Ovary (tissue), 7 donors: ENCODE measurements at regions not wholly inside any gene's neighbourhood (a gene's known extent, or its start where the extent isn't known, plus 50 kb on each side); places are given as distances from the start of the nearest gene placed in this dataset.

Source experiments
- DNase-seq, 5 donors: peaks; one replicate each; pipeline ENCODE4 v3.0.0-alpha.2; 2019 to 2020
- H3K27ac ChIP-seq, 2 donors: fragments of 200-600 bp; one replicate each; pipeline versions ENCODE4 v1.5.1 to v1.8.0; 2019 to 2022
- H3K27me3 ChIP-seq: fragments of 200-600 bp; one replicate; pipeline ENCODE4 v1.8.0; 2022
- H3K36me3 ChIP-seq: fragments of 200-600 bp; sonication (generic); one replicate; pipeline ENCODE4 v1.5.1; 2019
- H3K4me1 ChIP-seq: one replicate; pipeline ENCODE4 v1.8.1; 2013; ENCODE audit warnings: mild to moderate bottlenecking, moderate library complexity; ENCODE audit not compliant: insufficient read depth
- H3K4me3 ChIP-seq: fragments of 200-600 bp; sonication (generic); one replicate; pipeline ENCODE4 v1.5.1; 2017
- H3K9me3 ChIP-seq, 2 donors: fragments of 200-600 bp in 1 of 2; sonication (generic) in 1 of 2; one replicate each; pipeline versions ENCODE4 v1.5.1 to v1.8.1; 2013 to 2019; ENCODE audit warnings: mild to moderate bottlenecking in 1 of 2, moderate library complexity in 1 of 2
- EP300 ChIP-seq: sonication (generic); formaldehyde crosslinking; IDR thresholded peaks from one replicate; pipeline ENCODE4 v1.6.1; 2017; ENCODE audit warnings: antibody characterized with exemption
- POLR2A ChIP-seq: fragments of 450-650 bp; IDR thresholded peaks from one replicate; pipeline ENCODE4 v1.6.1; 2017; ENCODE audit warnings: antibody characterized with exemption, mild to moderate bottlenecking, moderate library complexity
- WGBS, 3 donors: extraction: QIAGEN DNeasy Blood & Tissue Kit in 1 of 3; methylation state at CpG; one replicate each; pipeline versions ENCODE4 v1.1.5 to v1.1.7; 2013 to 2017; 5-methylcytosine and 5-hydroxymethylcytosine counted together
- intact Hi-C, 4 donors: fragments of 100-400 bp; cut with DNase I; formaldehyde crosslinking; loops; one replicate each; pipeline versions ENCODE4 v1.11.0 to v1.15.1; 2022 to 2023
- TF ChIP-seq, protein P1 (sequence below), 3 donors: fragments of 450-650 bp in 2 of 3; fragments of 200-600 bp in 1 of 3; IDR thresholded peaks; one replicate each; pipeline versions ENCODE4 v1.5.1 to v1.8.0; 2016 to 2022; ENCODE audit warnings: antibody characterized with exemption in 3 of 3, mild to moderate bottlenecking in 1 of 3
- donor health status: DM: no; HTN: no; CAD: no; lungs with moderate emphysema.
- donor health status: DM: no; HTN: no; CAD: no.
- donor health status: Bipolar disorder and iron deficiency.
- donor health status: DM: no; HTN: no; CAD: no.
- donor health status: DM: yes; HTN: yes; CAD: no.

- Histone ChIP-seq H3K9me3 (no peaks in the 10 kb centered on the region), H3K4me3 (no peak overlapping the region), H3K36me3 (no peaks in the 10 kb centered on the region), H3K27me3 (no peaks in the 10 kb centered on the region), H3K27ac (no peak overlapping the region), H3K4me1 (no peaks in the 10 kb centered on the region)
- TF ChIP-seq, protein P1, sequence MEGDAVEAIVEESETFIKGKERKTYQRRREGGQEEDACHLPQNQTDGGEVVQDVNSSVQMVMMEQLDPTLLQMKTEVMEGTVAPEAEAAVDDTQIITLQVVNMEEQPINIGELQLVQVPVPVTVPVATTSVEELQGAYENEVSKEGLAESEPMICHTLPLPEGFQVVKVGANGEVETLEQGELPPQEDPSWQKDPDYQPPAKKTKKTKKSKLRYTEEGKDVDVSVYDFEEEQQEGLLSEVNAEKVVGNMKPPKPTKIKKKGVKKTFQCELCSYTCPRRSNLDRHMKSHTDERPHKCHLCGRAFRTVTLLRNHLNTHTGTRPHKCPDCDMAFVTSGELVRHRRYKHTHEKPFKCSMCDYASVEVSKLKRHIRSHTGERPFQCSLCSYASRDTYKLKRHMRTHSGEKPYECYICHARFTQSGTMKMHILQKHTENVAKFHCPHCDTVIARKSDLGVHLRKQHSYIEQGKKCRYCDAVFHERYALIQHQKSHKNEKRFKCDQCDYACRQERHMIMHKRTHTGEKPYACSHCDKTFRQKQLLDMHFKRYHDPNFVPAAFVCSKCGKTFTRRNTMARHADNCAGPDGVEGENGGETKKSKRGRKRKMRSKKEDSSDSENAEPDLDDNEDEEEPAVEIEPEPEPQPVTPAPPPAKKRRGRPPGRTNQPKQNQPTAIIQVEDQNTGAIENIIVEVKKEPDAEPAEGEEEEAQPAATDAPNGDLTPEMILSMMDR (IDR thresholded peaks at IDR 0.05), result no peak
- TF ChIP-seq EP300 (no peak), POLR2A (no peak)
- intact Hi-C loops, result no loop called here
- WGBS, 3 donors, result 82 to 87% (median 83%) methylated on average over 6 of the region's 6 CpGs
- no peak for DNase-seq
These were observed 191.5 kb downstream of the SLC7A11 start for GRCh38 chr4:138050601-138051000.

GRCh38 chr4:138049355-138049754 is 192.8 kb downstream of the SLC7A11 start:
- WGBS, 3 donors, result 90 to 93% (median 91%) methylated on average over 5 of the region's 5 CpGs
- no peaks in the 10 kb centered on the region for H3K27me3 ChIP-seq
- H3K4me3 ChIP-seq, result no peak overlapping the region
- intact Hi-C loops, result loop anchor here in 1 of 4 donors (10.0 kb wide), 1 partner anchor 635 kb away; no protein-coding TSS in a partner anchor
- H3K9me3 ChIP-seq, result no peaks in the 10 kb centered on the region
- no peak for DNase-seq
- no peaks in the 10 kb centered on the region for H3K4me1 ChIP-seq
- H3K27ac ChIP-seq, result no peak overlapping the region
- no peaks in the 10 kb centered on the region for H3K36me3 ChIP-seq
- TF ChIP-seq EP300 (no peak), POLR2A (no peak)
- TF ChIP-seq, protein P1 (IDR thresholded peaks at IDR 0.05), result no peak

DNA sequence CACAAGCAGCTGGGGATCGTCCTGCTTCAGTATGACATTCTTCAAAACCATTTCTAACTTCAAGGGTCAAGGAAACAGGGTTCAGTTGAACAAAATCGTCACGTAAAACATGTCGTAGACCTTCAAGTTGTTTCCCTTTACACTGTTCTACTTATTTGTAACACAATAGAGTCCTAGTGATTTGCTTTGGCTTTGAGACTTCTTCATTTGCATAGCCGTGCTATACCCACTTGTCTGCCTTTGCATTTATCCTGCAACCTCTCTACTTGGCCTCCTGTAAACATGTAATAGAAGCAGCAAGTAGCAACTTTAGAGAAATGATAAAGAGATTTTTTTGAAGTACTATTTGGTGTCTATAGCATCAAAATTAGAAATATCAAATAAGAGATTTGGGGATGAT is 194.9 kb downstream of the SLC7A11 start:
- Histone ChIP-seq H3K9me3 (no peaks in the 10 kb centered on the region), H3K36me3 (no peaks in the 10 kb centered on the region), H3K4me3 (no peak overlapping the region), H3K4me1 (no peaks in the 10 kb centered on the region), H3K27me3 (no peaks in the 10 kb centered on the region), H3K27ac (no peak overlapping the region)
- no peak for TF ChIP-seq EP300
- TF ChIP-seq POLR2A, result no peak
- TF ChIP-seq, protein P1 (IDR thresholded peaks at IDR 0.05), result no peak
- DNase-seq, result no peak
- intact Hi-C loops, result loop anchor here in 1 of 4 donors (10.0 kb wide), 1 partner anchor 638 kb away; no protein-coding TSS in a partner anchor
- 36 to 46% (median 42%) methylated on average over 5 of the region's 5 CpGs for WGBS, 3 donors

DNA sequence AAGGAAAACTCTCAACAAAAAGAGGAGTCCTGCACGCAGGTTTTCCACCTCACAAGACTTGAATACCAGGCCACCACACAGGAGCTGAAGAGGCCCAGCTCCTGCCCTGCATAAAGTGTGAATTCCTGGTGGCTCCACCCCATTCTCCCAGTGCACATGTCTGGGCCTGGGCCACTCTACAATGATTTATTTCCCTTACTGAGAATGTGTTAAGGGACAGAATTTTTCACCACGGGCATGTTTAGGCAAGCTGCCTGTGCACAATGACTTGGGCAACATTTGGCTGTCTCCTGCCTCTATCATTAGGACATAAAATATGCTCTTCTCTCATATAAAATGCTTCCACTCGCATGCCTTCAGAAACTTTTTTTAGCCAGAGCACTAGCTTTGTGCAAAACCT is 197.1 kb downstream of the SLC7A11 start:
- no peaks in the 10 kb centered on the region for H3K27me3 ChIP-seq
- no peaks in the 10 kb centered on the region for H3K4me1 ChIP-seq
- WGBS, 3 donors, result 65 to 70% (median 68%) methylated on average over 3 of the region's 3 CpGs
- no peak for DNase-seq
- H3K4me3 ChIP-seq, result no peak overlapping the region
- H3K27ac ChIP-seq, result no peak overlapping the region
- TF ChIP-seq, protein P1 (IDR thresholded peaks at IDR 0.05), result no peak
- TF ChIP-seq POLR2A (no peak), EP300 (no peak)
- H3K36me3 ChIP-seq, result no peaks in the 10 kb centered on the region
- H3K9me3 ChIP-seq, result no peaks in the 10 kb centered on the region
- intact Hi-C loops, result loop anchor here in 1 of 4 donors (10.0 kb wide), 1 partner anchor 640 kb away; no protein-coding TSS in a partner anchor
